ENCODE measurements at regions not wholly inside any gene's neighbourhood (a gene's known extent, or its start where the extent isn't known, plus 50 kb on each side); places are given as distances from the start of the nearest gene placed in this dataset.

GRCh38 chr5:133827830-133828229 is 140.6 kb downstream of the C5orf15 start:
- no peak for DNase-seq

- DNase-seq = peak; percentile 63
Measured at GRCh38 chr5:133827011-133827410, 141.4 kb downstream of the C5orf15 start.

GRCh38 chr5:133825631-133826289 is 142.7 kb downstream of the C5orf15 start:
- peak; percentile 93 for DNase-seq

- no peak for DNase-seq
Measured at GRCh38 chr5:133824661-133825254, 143.7 kb downstream of the C5orf15 start.

- no peak for DNase-seq
Measured at GRCh38 chr5:133821889-133822288, 146.5 kb downstream of the C5orf15 start.

GRCh38 chr5:133821311-133821741 is 147.1 kb downstream of the C5orf15 start:
- no peak for DNase-seq

- DNase-seq = no peak
Measured at GRCh38 chr5:133820507-133820906, 147.9 kb downstream of the C5orf15 start.

GRCh38 chr5:133819977-133820471 is 148.4 kb downstream of the C5orf15 start:
- peak; percentile 77 for DNase-seq

- no peak for DNase-seq
Measured at GRCh38 chr5:133818869-133819600, 149.4 kb downstream of the C5orf15 start.

- no peak for DNase-seq
Measured at GRCh38 chr5:133818031-133818431, 150.4 kb downstream of the C5orf15 start.

GRCh38 chr5:133817456-133817855 is 151.0 kb downstream of the C5orf15 start:
- DNase-seq = no peak

- no peak for DNase-seq
Measured at GRCh38 chr5:133816791-133817190, 151.6 kb downstream of the C5orf15 start.

- DNase-seq = no peak
Measured at GRCh38 chr5:133814152-133814551, 154.3 kb downstream of the C5orf15 start.

GRCh38 chr5:133811168-133811567 is 157.3 kb downstream of the C5orf15 start:
- no peak for DNase-seq

GRCh38 chr5:133809801-133810200 is 158.6 kb downstream of the C5orf15 start:
- no peak for DNase-seq

- no peak for DNase-seq
Measured at GRCh38 chr5:133807348-133807747, 161.1 kb downstream of the C5orf15 start.

GRCh38 chr5:133806847-133807246 is 161.6 kb downstream of the C5orf15 start:
- DNase-seq = no peak

- no peak for DNase-seq
Measured at GRCh38 chr5:133801955-133802751, 166.3 kb downstream of the C5orf15 start.

- DNase-seq = no peak
Measured at GRCh38 chr5:133801431-133801830, 167.0 kb downstream of the C5orf15 start.

- no peak for DNase-seq
Measured at GRCh38 chr5:133799571-133800237, 168.7 kb downstream of the C5orf15 start.

- DNase-seq = no peak
Measured at GRCh38 chr5:133797167-133797566, 171.3 kb downstream of the C5orf15 start.

GRCh38 chr5:133796186-133796585 is 172.2 kb downstream of the C5orf15 start:
- DNase-seq = no peak

All from retina (tissue), 1 donor.